Coronary artery (tissue), 2 donors: ENCODE measurements at regions not wholly inside any gene's neighbourhood (a gene's known extent, or its start where the extent isn't known, plus 50 kb on each side); places are given as distances from the start of the nearest gene placed in this dataset.

ENCODE experiments used
- DNase-seq: peaks from one replicate; pipeline ENCODE4 v3.0.0-alpha.2; 2017; ENCODE audit warnings: low spot score
- H3K27ac ChIP-seq, 2 donors: fragments of 200-600 bp; sonication (generic); one replicate each; pipeline ENCODE4 v1.5.1; 2016 to 2019
- H3K4me3 ChIP-seq: fragments of 200-600 bp; sonication (generic); 2 replicates; pipeline ENCODE4 v1.5.1; 2016; ENCODE audit warnings: mild to moderate bottlenecking, moderate library complexity
- CTCF ChIP-seq: fragments of 200-600 bp; sonication (generic); IDR thresholded peaks from one replicate; pipeline ENCODE4 v1.5.1; 2019; ENCODE audit warnings: antibody characterized with exemption

GRCh38 chr12:22866406-22866805 lies 241.4 kb downstream of the ETNK1 start:
- no peak for DNase-seq
- H3K27ac ChIP-seq = no peak overlapping the region

DNA sequence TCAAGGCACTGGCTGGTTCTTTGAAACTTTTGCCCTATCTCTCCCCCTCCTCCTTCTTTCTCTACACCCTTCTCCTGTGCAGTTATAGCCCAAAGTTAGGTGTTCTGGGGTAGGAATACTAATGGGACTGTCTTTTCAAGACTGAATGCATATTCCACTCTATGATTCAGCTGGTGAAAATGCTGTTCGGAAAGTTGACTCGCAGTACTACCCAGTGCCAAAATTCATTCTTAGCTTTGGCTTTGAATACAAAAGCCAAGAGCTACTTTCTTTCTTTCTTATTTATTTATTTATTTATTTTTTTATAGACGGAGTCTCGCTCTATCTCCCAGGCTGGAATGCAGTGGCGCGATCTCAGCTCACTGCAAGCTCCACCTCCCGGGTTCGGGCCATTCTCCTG lies 249.2 kb downstream of the ETNK1 start:
- Histone ChIP-seq H3K4me3 (no peak overlapping the region), H3K27ac (no peak overlapping the region)
- DNase-seq = no peak
- no peak for TF ChIP-seq CTCF

More at GRCh38 chr12:22866406-22866805, 241.4 kb downstream of the ETNK1 start:
- no peak for TF ChIP-seq CTCF
- no peak overlapping the region for H3K4me3 ChIP-seq

- Histone ChIP-seq H3K27ac (no peak overlapping the region), H3K4me3 (no peak overlapping the region)
- no peak for TF ChIP-seq CTCF
- no peak for DNase-seq
These were observed 251.3 kb downstream of the ETNK1 start for GRCh38 chr12:22876262-22876661.

DNA sequence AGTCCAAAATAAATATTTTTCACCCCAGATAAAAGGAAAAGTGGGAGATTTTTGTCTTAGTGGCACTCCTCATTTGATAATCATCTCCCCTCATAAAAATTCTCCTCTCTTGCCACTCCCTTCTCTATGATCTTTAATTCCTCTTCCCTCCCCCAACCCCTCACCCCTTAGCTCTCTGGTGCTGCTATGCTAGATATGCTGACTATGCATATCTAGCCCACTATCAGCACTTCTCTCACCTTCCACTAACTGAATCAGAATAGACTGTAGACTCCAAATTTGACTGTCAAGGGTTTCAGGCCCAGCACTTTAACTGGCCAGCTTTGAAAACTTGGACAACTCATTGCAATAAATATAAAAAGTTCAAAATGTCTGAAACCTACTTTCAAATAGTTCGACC lies 254.2 kb downstream of the ETNK1 start:
- no peak for TF ChIP-seq CTCF
- Histone ChIP-seq H3K27ac (no peak overlapping the region), H3K4me3 (no peak overlapping the region)
- DNase-seq = no peak

DNA sequence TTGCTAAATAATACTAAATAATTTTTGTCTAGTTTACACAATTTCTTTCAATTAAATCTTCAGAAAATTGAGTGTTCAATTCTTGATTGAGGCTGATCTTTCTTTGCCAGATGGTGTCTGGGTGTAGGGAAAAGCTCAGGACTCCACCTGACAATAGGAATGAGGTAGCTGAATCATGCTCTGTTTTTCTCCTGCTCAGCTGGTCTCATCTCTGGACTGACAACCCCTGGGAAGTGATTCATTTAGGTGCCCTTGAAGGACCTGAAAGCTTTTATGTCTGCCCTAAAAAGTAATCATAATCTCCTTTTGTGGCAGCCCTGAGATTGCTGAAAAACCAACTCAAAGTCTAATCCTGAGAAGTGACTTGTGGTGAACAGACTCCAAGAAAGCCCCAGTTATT lies 255.4 kb downstream of the ETNK1 start:
- H3K4me3 ChIP-seq = no peak overlapping the region
- no peak for TF ChIP-seq CTCF
- DNase-seq = no peak
- H3K27ac ChIP-seq = no peak overlapping the region

DNA sequence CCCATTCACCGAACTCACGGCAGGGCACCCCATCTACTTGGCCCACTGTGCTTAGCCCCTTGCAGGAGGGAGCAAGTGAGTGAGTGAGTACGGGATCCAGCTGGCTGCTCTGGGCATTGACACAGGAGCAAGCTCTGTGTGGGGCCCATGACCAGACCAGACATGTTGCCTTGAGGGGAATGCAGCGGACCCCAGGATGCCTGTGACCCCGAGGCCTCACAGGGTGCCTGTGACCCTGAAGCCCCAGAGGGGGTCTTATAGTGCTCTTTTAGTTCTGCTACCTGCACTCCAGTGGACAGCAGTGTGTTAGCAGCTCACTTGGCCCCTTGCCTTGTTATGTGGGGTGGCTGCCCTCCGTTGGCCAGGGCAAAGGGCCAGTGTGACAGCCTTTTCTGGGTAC lies 255.8 kb downstream of the ETNK1 start:
- Histone ChIP-seq H3K4me3 (no peak overlapping the region), H3K27ac (no peak overlapping the region)
- DNase-seq = no peak
- TF ChIP-seq CTCF = no peak

DNA sequence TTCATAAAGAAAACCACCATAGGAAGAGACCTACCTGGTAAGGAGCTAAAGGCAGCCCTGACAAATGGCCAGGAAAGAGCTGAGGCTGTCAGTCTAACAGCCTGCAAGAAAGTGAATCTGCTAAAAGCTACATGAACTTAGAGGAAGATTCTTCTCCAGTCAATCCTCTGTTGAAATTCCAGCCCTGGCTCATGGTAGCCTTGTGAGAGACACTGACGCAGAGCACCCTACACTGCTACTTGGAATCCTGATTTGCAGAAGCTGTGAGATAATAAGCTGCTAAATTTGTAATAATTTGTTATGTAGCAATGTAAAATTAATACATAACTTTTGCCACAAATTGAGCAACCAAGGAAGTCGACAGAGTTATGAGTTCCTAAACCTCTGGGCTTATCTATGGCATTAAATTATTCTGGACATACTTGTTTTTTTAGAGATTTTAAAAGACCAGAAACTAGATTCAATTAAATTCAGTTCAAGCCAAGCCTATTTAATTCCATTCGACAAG lies 257.0 kb downstream of the ETNK1 start:
- TF ChIP-seq CTCF = no peak
- DNase-seq = no peak
- no peak overlapping the region for H3K4me3 ChIP-seq
- H3K27ac ChIP-seq = no peak overlapping the region
